DND-41 (cell line): ENCODE measurements at regions not wholly inside any gene's neighbourhood (a gene's known extent, or its start where the extent isn't known, plus 50 kb on each side); places are given as distances from the start of the nearest gene placed in this dataset.
A peak's percentile ranks its signal among the peaks of the same experiment; 100 is the strongest.

Experiments used
- ATAC-seq: fragments of 200-7000 bp; cut with Tn5 transposase; 3 replicates; pipeline ENCODE4 v1.9.1; 2021; ENCODE audit warnings: low read depth; ENCODE audit not compliant: insufficient read depth
- DNase-seq: peaks from one replicate; pipeline ENCODE4 v3.0.0-alpha.2; 2020
- H2AFZ ChIP-seq: 2 replicates; pipeline ENCODE4 v1.6.0; 2012; ENCODE audit warnings: low read depth, low read length
- H3K27ac ChIP-seq: 2 replicates; pipeline ENCODE4 v1.5.1; 2012; ENCODE audit warnings: low read length, inconsistent platforms
- H3K27me3 ChIP-seq: fragments of 200-600 bp; sonication (generic); 2 replicates; pipeline ENCODE4 v1.6.0; 2012; ENCODE audit warnings: low read length, mild to moderate bottlenecking, inconsistent platforms; ENCODE audit not compliant: insufficient read depth, poor library complexity
- H3K36me3 ChIP-seq: 2 replicates; pipeline ENCODE4 v1.5.1; 2012; ENCODE audit warnings: low read length, inconsistent platforms; ENCODE audit not compliant: insufficient read depth
- H3K4me1 ChIP-seq: 2 replicates; pipeline ENCODE4 v1.5.1; 2012; ENCODE audit warnings: mild to moderate bottlenecking, low read length; ENCODE audit not compliant: insufficient read depth
- H3K4me2 ChIP-seq: 2 replicates; pipeline ENCODE4 v1.6.0; 2012; ENCODE audit warnings: mild to moderate bottlenecking, moderate library complexity, low read length, inconsistent platforms; ENCODE audit not compliant: insufficient read depth
- H3K4me3 ChIP-seq, 2 experiments: fragments of 200-600 bp in 1 of 2; shearing (Covaris generic) in 1 of 2; 2 replicates each; pipeline ENCODE4 v1.5.1; 2012 to 2016; ENCODE audit warnings: inconsistent platforms in 2 of 2, low read length in 2 of 2, mild to moderate bottlenecking in 2 of 2, low read depth in 1 of 2, moderate library complexity in 1 of 2
- H3K79me2 ChIP-seq: 2 replicates; pipeline ENCODE4 v1.6.0; 2012; ENCODE audit warnings: low read length, inconsistent platforms; ENCODE audit not compliant: insufficient read depth
- H3K9ac ChIP-seq: 2 replicates; pipeline ENCODE4 v1.6.0; 2012; ENCODE audit warnings: low read depth, mild to moderate bottlenecking, inconsistent platforms, low read length, moderate library complexity
- H3K9me3 ChIP-seq: 2 replicates; pipeline ENCODE4 v1.5.1; 2012; ENCODE audit warnings: low read length, moderate library complexity, mild to moderate bottlenecking, inconsistent platforms; ENCODE audit not compliant: insufficient read depth, severe bottlenecking
- H4K20me1 ChIP-seq: 2 replicates; pipeline ENCODE4 v1.6.0; 2012; ENCODE audit warnings: low read length; ENCODE audit not compliant: insufficient read depth
- CTCF ChIP-seq: IDR thresholded peaks from 2 replicates; pipeline ENCODE4 v1.5.1; 2012; ENCODE audit warnings: borderline replicate concordance, low read length, moderate library complexity, mild to moderate bottlenecking; ENCODE audit not compliant: poor library complexity, severe bottlenecking; ENCODE audit errors: extremely low read depth
- EZH2 ChIP-seq: IDR thresholded peaks from 3 replicates; pipeline ENCODE4 v1.6.1; 2012; ENCODE audit warnings: borderline replicate concordance, low read depth, mild to moderate bottlenecking, moderate library complexity, low read length, inconsistent platforms; ENCODE audit not compliant: severe bottlenecking

DNA sequence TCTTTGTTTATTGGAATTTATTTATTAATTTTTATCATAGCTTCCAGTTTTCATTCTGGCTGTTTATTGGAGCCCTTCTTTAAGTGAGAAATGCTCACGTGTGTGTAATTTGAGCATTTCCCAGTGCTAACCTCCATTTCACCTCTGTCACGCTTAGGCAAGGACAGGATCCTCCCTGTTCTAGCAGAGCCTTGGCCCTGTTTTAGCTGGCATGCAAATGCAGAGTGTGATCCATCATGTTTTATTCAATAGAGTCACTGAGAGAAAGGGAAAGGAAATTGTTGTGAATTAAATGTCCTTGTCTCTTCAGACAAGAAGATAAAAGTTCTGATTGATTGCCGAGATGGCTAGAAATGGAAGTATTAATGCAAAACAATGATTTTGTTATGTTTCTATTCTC is 137.3 kb upstream of the ACO1 start:
- no peak for TF ChIP-seq EZH2
- no peak for TF ChIP-seq CTCF
- H4K20me1 ChIP-seq, result no peaks in the 10 kb centered on the region
- no peaks in the 10 kb centered on the region for H3K4me1 ChIP-seq
- H3K79me2 ChIP-seq, result no peaks in the 10 kb centered on the region
- H3K27me3 ChIP-seq, result no peaks in the 10 kb centered on the region
- no peaks in the 10 kb centered on the region for H3K36me3 ChIP-seq
- H3K9ac ChIP-seq, result no peak overlapping the region
- DNase-seq, result no peak
- no peak overlapping the region for H3K27ac ChIP-seq
- H3K9me3 ChIP-seq, result no peaks in the 10 kb centered on the region
- no peak for ATAC-seq
- no peak overlapping the region for H3K4me3 ChIP-seq
- H3K4me2 ChIP-seq, result no peak overlapping the region
- H2AFZ ChIP-seq, result no peak overlapping the region

DNA sequence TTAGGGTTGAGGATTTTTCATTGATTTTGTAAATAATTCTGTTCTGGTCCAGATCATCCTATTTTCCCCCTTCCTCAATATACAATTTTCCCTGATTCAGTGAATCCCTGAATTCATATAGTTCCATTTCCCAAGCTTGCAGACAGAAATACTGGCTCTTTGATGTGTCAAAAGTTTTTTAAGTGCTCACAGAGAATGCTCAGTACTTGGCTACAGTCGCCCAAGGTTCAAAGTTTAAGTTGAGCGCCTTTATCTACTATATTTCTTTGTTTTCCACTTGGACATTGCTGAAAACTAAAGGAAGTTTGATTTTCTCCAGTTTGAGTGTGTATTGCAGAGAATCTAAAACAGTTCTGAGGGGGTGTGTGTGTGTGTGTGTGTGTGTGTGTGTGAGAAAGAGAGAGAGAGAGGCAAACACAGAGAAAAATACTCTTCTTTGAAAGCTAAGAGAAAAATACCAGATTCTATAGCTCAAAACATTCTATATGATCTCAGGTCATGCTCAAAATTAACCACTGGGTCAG is 136.2 kb upstream of the ACO1 start:
- no peaks in the 10 kb centered on the region for H3K79me2 ChIP-seq
- H2AFZ ChIP-seq, result no peak overlapping the region
- no peak overlapping the region for H3K9ac ChIP-seq
- no peak overlapping the region for H3K27ac ChIP-seq
- H3K4me3 ChIP-seq, result no peak overlapping the region
- DNase-seq, result no peak
- no peak for TF ChIP-seq CTCF
- H3K4me2 ChIP-seq, result no peak overlapping the region
- no peaks in the 10 kb centered on the region for H3K36me3 ChIP-seq
- ATAC-seq, result no peak
- no peaks in the 10 kb centered on the region for H3K4me1 ChIP-seq
- no peaks in the 10 kb centered on the region for H3K9me3 ChIP-seq
- H4K20me1 ChIP-seq, result no peaks in the 10 kb centered on the region
- no peaks in the 10 kb centered on the region for H3K27me3 ChIP-seq

- ATAC-seq (peak; percentile 59; the same call in 2 of the 3 replicates), DNase-seq (peak; percentile 31)
- Histone ChIP-seq H3K27ac (no peak overlapping the region), H2AFZ (no peak overlapping the region), H3K9ac (no peak overlapping the region), H3K4me1 (no peaks in the 10 kb centered on the region), H3K27me3 (no peaks in the 10 kb centered on the region), H4K20me1 (no peaks in the 10 kb centered on the region), H3K9me3 (no peaks in the 10 kb centered on the region), H3K36me3 (no peaks in the 10 kb centered on the region), H3K4me2 (no peak overlapping the region), H3K79me2 (no peaks in the 10 kb centered on the region), H3K4me3 (no peak overlapping the region)
- TF ChIP-seq EZH2 (no peak), CTCF (peak; percentile 72)
These were observed 132.9 kb upstream of the ACO1 start for GRCh38 chr9:32251539-32251938.

DNA sequence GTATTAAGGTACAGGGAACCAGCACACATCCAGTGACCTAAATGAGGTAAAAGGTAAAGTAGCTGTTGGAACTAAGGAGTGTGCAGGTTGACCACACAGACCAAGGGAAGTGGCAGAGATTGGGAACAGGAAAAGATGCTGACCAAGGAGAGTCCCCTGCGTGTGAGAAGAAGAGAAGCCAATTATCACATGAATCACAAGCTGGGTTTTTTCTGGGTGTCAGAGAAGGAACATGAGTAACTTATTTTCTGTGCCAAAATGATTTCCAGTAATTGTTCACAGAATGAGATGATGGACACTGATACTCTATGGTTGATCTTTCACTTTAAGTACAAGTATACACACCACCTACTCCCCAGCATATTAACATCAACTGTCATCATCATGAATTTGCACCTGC is 130.7 kb upstream of the ACO1 start:
- H3K79me2 ChIP-seq, result no peaks in the 10 kb centered on the region
- no peak for ATAC-seq

More for the DNA sequence above, 130.7 kb upstream of the ACO1 start:
- H3K4me3 ChIP-seq, result no peak overlapping the region
- H4K20me1 ChIP-seq, result no peaks in the 10 kb centered on the region
- H3K36me3 ChIP-seq, result no peaks in the 10 kb centered on the region
- H3K9me3 ChIP-seq, result no peaks in the 10 kb centered on the region
- H2AFZ ChIP-seq, result no peak overlapping the region
- H3K9ac ChIP-seq, result no peak overlapping the region
- no peaks in the 10 kb centered on the region for H3K27me3 ChIP-seq
- no peak for DNase-seq
- no peaks in the 10 kb centered on the region for H3K4me1 ChIP-seq
- H3K27ac ChIP-seq, result no peak overlapping the region
- H3K4me2 ChIP-seq, result no peak overlapping the region
- TF ChIP-seq CTCF, result no peak
- TF ChIP-seq EZH2, result no peak
